GM12878 (cell line): ENCODE measurements at regions not wholly inside any gene's neighbourhood (a gene's known extent, or its start where the extent isn't known, plus 50 kb on each side); places are given as distances from the start of the nearest gene placed in this dataset.

Source experiments
- ATAC-seq: fragments of 200-7000 bp; cut with Tn5 transposase; 3 replicates; pipeline ENCODE4 v1.9.1; 2020; ENCODE audit warnings: mild to moderate bottlenecking, moderate library complexity
- BruUV-seq: library from RNA; stranded (reverse); fragments of 400-500 nt; replicated peaks from 2 replicates; lab custom pipeline; 2021; lab: Mats Ljungman, UMichigan
- CTCF ChIA-PET: fragments of 300-600 bp; sonication (Branson Sonifier 250); formaldehyde crosslinking; extraction: SDS; loops from one replicate; lab custom pipeline; 2021; ENCODE audit warnings: inconsistent platforms; lab: Yijun Ruan, JAX
- POLR2A ChIA-PET: fragments of 350-600 bp; formaldehyde crosslinking; extraction: SDS; loops from one replicate; lab custom pipeline; 2021; ENCODE audit warnings: inconsistent platforms; lab: Charles Lee
- RAD21 ChIA-PET: fragments of 300-600 bp; sonication (Branson Sonifier 250); formaldehyde crosslinking; loops from one replicate; lab custom pipeline; 2023; ENCODE audit warnings: antibody characterized with exemption; ENCODE audit not compliant: unreplicated experiment; lab: Charles Lee
- SMC1A ChIA-PET: fragments of 300-600 bp; sonication (Branson Sonifier 250); formaldehyde crosslinking; loops from one replicate; lab custom pipeline; 2023; ENCODE audit not compliant: unreplicated experiment, uncharacterized antibody; lab: Charles Lee
- DNase-seq: peaks from one replicate; pipeline ENCODE4 v3.0.0-alpha.2; 2011; ENCODE audit warnings: low read depth, low spot score
- FAIRE-seq: peaks from 3 replicates; lab custom pipeline; 2011; peaks lifted over from hg19 to GRCh38; lab: Jason Lieb, UNC
- H2AFZ ChIP-seq: 2 replicates; pipeline ENCODE4 v1.6.0; 2011; ENCODE audit warnings: low read depth, low read length, control low read depth; ENCODE audit not compliant: control insufficient read depth
- H3K27ac ChIP-seq: 2 replicates; pipeline ENCODE4 v1.5.1; 2011; ENCODE audit warnings: control low read depth; ENCODE audit not compliant: control insufficient read depth, insufficient read depth
- H3K27me3 ChIP-seq, 2 experiments: replicated peaks in 1 of 2; 2 replicates each; pipeline versions ENCODE4 v1.6.0 to v1.6.1; 2011; ENCODE audit warnings: low read length in 1 of 2; ENCODE audit not compliant: control insufficient read depth in 2 of 2, insufficient read depth in 2 of 2
- H3K36me3 ChIP-seq, 2 experiments: 2 replicates each; pipeline ENCODE4 v1.5.1; 2011; ENCODE audit warnings: low read length in 1 of 2; ENCODE audit not compliant: control insufficient read depth in 2 of 2, insufficient read depth in 2 of 2
- H3K4me1 ChIP-seq: 2 replicates; pipeline ENCODE4 v1.6.1; 2011; ENCODE audit warnings: mild to moderate bottlenecking, low read length, moderate library complexity, mixed read lengths; ENCODE audit not compliant: control insufficient read depth, insufficient read depth
- H3K4me2 ChIP-seq: 2 replicates; pipeline ENCODE4 v1.6.0; 2011; ENCODE audit warnings: control low read depth; ENCODE audit not compliant: control insufficient read depth, insufficient read depth
- H3K4me3 ChIP-seq: fragments of 200-600 bp; sonication (generic); 2 replicates; pipeline ENCODE4 v1.5.1; 2016
- H3K79me2 ChIP-seq: 2 replicates; pipeline ENCODE4 v1.6.0; 2011; ENCODE audit warnings: low read length; ENCODE audit not compliant: control insufficient read depth, insufficient read depth
- H3K9ac ChIP-seq: 2 replicates; pipeline ENCODE4 v1.8.0; 2011; ENCODE audit warnings: low read length, control low read depth, mixed read lengths; ENCODE audit not compliant: control insufficient read depth, insufficient read depth
- H3K9me3 ChIP-seq: replicated peaks from 3 replicates; pipeline ENCODE4 v1.5.1; 2011; ENCODE audit warnings: mild to moderate bottlenecking, low read length; ENCODE audit not compliant: control insufficient read depth, insufficient read depth
- H4K20me1 ChIP-seq: 2 replicates; pipeline ENCODE4 v1.6.0; 2011; ENCODE audit not compliant: control insufficient read depth, insufficient read depth
- BCLAF1 ChIP-seq: fragments of 450-650 bp; IDR thresholded peaks from 2 replicates; pipeline ENCODE4 v1.6.1; 2017; ENCODE audit warnings: antibody characterized with exemption, mild to moderate bottlenecking, moderate library complexity
- ETV6 ChIP-seq, 2 experiments: fragments of 450-650 bp in 1 of 2; IDR thresholded peaks in 1 of 2; conservative IDR thresholded peaks in 1 of 2; 2 replicates each; pipeline ENCODE4 v1.6.1; 2014; ENCODE audit warnings: antibody characterized with exemption in 1 of 2, borderline replicate concordance in 1 of 2, low read depth in 1 of 2, mild to moderate bottlenecking in 1 of 2, moderate library complexity in 1 of 2
- KLF5 ChIP-seq: fragments of 450-650 bp; IDR thresholded peaks from 2 replicates; pipeline ENCODE4 v1.6.1; 2014; ENCODE audit warnings: mild to moderate bottlenecking; ENCODE audit not compliant: partially characterized antibody
- WGBS: methylation state at CpG from one replicate; pipeline ENCODE4 v1.1.6; 2016; ENCODE audit warnings: low lambda C conversion rate; ENCODE audit not compliant: insufficient replicate concordance, insufficient coverage; ENCODE audit errors: missing lambda C conversion rate; 5-methylcytosine and 5-hydroxymethylcytosine counted together
- in situ Hi-C: fragments of 300-500 bp; cut with MboI; formaldehyde crosslinking; loops from 9 replicates; pipeline ENCODE4 v1.14.3; 2018; ENCODE audit warnings: mixed read lengths
- intact Hi-C: fragments of 100-400 bp; cut with micrococcal nuclease; formaldehyde crosslinking; loops from one replicate; pipeline ENCODE4 v1.14.2; 2022; ENCODE audit not compliant: unreplicated experiment
- TF ChIP-seq, protein P1 (sequence below): fragments of 450-650 bp; IDR thresholded peaks from 2 replicates; pipeline ENCODE4 v1.6.1; 2016; ENCODE audit warnings: mild to moderate bottlenecking
- TF ChIP-seq, protein P2 (sequence below): fragments of 450-650 bp; IDR thresholded peaks from 2 replicates; pipeline ENCODE4 v1.6.1; 2016; ENCODE audit warnings: mild to moderate bottlenecking

DNA sequence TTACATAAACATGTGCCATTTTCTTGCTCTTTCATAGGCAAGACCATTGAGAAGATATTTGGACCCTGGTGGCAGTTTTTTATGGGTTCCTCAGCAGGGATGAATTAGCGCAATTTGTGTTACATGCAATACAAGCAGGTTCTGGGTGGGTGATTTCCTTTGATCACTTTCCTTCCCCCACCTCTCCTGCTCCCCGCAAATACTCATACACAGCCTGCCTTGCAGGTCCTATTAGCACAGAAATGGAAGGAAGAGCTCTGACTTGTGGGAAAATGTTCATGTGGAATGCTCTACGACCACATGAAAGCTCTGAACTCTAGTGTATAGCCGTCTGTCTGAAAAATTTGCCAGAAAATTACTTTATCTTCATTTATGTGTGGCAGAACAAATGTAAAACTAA lies 361.0 kb upstream of the FAT1 start:
- H3K79me2 ChIP-seq: no peaks in the 10 kb centered on the region
- H3K27me3 ChIP-seq: no peaks in the 10 kb centered on the region
- H3K4me1 ChIP-seq: no peaks in the 10 kb centered on the region
- ChIA-PET POLR2A (no interaction called here), RAD21 (no interaction called here), CTCF (no interaction called here), SMC1A (no interaction called here)
- DNase-seq (no peak), ATAC-seq (no peak), FAIRE-seq (no peak)
- H3K27ac ChIP-seq: no peak overlapping the region
- no peak overlapping the region for H3K9ac ChIP-seq
- H3K4me3 ChIP-seq: no peak overlapping the region
- H3K4me2 ChIP-seq: no peak overlapping the region
- TF ChIP-seq ETV6 (conservative IDR thresholded peaks at IDR 0.05 in 1 of 2, IDR thresholded peaks at IDR 0.05 in 1 of 2; ENCODE audit: borderline replicate concordance in 1 of 2, low read depth in 1 of 2): no peak
- TF ChIP-seq, protein P1, sequence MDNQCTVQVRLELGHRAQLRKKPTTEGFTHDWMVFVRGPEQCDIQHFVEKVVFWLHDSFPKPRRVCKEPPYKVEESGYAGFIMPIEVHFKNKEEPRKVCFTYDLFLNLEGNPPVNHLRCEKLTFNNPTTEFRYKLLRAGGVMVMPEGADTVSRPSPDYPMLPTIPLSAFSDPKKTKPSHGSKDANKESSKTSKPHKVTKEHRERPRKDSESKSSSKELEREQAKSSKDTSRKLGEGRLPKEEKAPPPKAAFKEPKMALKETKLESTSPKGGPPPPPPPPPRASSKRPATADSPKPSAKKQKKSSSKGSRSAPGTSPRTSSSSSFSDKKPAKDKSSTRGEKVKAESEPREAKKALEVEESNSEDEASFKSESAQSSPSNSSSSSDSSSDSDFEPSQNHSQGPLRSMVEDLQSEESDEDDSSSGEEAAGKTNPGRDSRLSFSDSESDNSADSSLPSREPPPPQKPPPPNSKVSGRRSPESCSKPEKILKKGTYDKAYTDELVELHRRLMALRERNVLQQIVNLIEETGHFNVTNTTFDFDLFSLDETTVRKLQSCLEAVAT: no peak
- no peak for TF ChIP-seq KLF5
- TF ChIP-seq BCLAF1: no peak
- TF ChIP-seq, protein P2, sequence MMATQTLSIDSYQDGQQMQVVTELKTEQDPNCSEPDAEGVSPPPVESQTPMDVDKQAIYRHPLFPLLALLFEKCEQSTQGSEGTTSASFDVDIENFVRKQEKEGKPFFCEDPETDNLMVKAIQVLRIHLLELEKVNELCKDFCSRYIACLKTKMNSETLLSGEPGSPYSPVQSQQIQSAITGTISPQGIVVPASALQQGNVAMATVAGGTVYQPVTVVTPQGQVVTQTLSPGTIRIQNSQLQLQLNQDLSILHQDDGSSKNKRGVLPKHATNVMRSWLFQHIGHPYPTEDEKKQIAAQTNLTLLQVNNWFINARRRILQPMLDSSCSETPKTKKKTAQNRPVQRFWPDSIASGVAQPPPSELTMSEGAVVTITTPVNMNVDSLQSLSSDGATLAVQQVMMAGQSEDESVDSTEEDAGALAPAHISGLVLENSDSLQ: no peak
- intact Hi-C loops (no loop called here), in situ Hi-C loops (no loop called here)
- H3K9me3 ChIP-seq: no peaks in the 10 kb centered on the region
- H2AFZ ChIP-seq: no peak overlapping the region
- H4K20me1 ChIP-seq: no peaks in the 10 kb centered on the region
- no TSS peak for BruUV-seq
- no peaks in the 10 kb centered on the region for H3K36me3 ChIP-seq
- 10% methylated on average over 4 of the region's 4 CpGs for WGBS
